ENCODE measurements at regions not wholly inside any gene's neighbourhood (a gene's known extent, or its start where the extent isn't known, plus 50 kb on each side); places are given as distances from the start of the nearest gene placed in this dataset.

DNA sequence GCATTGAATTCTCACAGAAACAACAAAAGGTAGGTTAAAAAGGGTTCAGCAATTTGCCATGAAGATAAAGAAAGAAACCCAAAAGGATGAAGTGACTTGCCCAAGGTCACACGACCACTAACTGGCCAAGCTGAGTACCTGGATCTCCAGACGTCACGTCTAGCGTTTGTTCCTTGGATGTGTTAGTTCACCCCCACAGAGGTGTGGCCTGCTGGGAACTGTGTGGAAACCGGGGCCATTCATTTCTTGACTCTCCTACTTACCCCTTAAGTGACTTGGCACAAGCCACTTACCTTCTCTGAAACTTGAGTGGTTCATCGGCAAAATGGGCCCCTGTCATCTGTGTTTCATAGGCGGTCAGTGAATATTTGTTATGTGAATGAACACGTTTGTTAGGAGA is 244.3 kb upstream of the SLCO3A1 start:
- Histone ChIP-seq H3K4me1 (ENCODE audit: control insufficient read depth in 1 of 2, insufficient read depth in 2 of 2, low read length in 2 of 2) (no peaks in the 10 kb centered on the region), H3K4me2 (ENCODE audit: low read length) (no peak overlapping the region), H3K27me3 (ENCODE audit: insufficient read depth, low read length) (0 out of 2 replicates have a peak, but pooled peaks cover 17% of the 10 kb centered on the region), H3K9me2 (ENCODE audit: insufficient read depth) (no peaks in the 10 kb centered on the region), H3K36me3 (ENCODE audit: control insufficient read depth in 1 of 2, insufficient read depth in 2 of 2, low read length in 2 of 2) (no peaks in the 10 kb centered on the region), H3K9ac (ENCODE audit: low read length) (no peak overlapping the region), H2AFZ (ENCODE audit: low read depth, low read length, poor library complexity, severe bottlenecking) (no peak overlapping the region), H3K9me3 (ENCODE audit: control insufficient read depth in 1 of 2, insufficient read depth in 1 of 2, low read depth in 1 of 2, low read length in 2 of 2) (no peaks in the 10 kb centered on the region), H3K79me2 (ENCODE audit: insufficient read depth, low read length) (no peaks in the 10 kb centered on the region), H3K27ac (ENCODE audit: low read depth, low read length) (no peak overlapping the region), H3K4me3 (replicated peaks in 1 of 2; ENCODE audit: low read depth in 1 of 2, low read length in 2 of 2) (no peak overlapping the region), H4K20me1 (ENCODE audit: insufficient read depth) (no peaks in the 10 kb centered on the region)
- no peak for TF ChIP-seq SP1 (IDR thresholded peaks at IDR 0.05; ENCODE audit: low read depth)
- no peak for TF ChIP-seq YY1 (IDR thresholded peaks at IDR 0.05; ENCODE audit: extremely low read depth, insufficient replicate concordance, low read depth, low read length)
- no peak for TF ChIP-seq EGR1 (IDR thresholded peaks at IDR 0.05; ENCODE audit: low read depth)
- no peak for TF ChIP-seq SRF (IDR thresholded peaks at IDR 0.05; ENCODE audit: low read depth)
- no peak for TF ChIP-seq RAD21 (IDR thresholded peaks at IDR 0.05; ENCODE audit: low read depth)
- TF ChIP-seq ZNF274 (IDR thresholded peaks at IDR 0.05; ENCODE audit: low read depth, low read length) = no peak
- no peak for TF ChIP-seq EZH2phosphoT487 (IDR thresholded peaks at IDR 0.05; ENCODE audit: borderline replicate concordance)
- TF ChIP-seq POLR2AphosphoS5 (IDR thresholded peaks at IDR 0.05; ENCODE audit: low read depth, low read length) = no peak
- TF ChIP-seq, protein P1, sequence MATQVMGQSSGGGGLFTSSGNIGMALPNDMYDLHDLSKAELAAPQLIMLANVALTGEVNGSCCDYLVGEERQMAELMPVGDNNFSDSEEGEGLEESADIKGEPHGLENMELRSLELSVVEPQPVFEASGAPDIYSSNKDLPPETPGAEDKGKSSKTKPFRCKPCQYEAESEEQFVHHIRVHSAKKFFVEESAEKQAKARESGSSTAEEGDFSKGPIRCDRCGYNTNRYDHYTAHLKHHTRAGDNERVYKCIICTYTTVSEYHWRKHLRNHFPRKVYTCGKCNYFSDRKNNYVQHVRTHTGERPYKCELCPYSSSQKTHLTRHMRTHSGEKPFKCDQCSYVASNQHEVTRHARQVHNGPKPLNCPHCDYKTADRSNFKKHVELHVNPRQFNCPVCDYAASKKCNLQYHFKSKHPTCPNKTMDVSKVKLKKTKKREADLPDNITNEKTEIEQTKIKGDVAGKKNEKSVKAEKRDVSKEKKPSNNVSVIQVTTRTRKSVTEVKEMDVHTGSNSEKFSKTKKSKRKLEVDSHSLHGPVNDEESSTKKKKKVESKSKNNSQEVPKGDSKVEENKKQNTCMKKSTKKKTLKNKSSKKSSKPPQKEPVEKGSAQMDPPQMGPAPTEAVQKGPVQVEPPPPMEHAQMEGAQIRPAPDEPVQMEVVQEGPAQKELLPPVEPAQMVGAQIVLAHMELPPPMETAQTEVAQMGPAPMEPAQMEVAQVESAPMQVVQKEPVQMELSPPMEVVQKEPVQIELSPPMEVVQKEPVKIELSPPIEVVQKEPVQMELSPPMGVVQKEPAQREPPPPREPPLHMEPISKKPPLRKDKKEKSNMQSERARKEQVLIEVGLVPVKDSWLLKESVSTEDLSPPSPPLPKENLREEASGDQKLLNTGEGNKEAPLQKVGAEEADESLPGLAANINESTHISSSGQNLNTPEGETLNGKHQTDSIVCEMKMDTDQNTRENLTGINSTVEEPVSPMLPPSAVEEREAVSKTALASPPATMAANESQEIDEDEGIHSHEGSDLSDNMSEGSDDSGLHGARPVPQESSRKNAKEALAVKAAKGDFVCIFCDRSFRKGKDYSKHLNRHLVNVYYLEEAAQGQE (IDR thresholded peaks at IDR 0.05; ENCODE audit: low read depth) = no peak
- no peak for TF ChIP-seq FOSL1 (IDR thresholded peaks at IDR 0.05; ENCODE audit: low read depth)
- TF ChIP-seq, protein P2, sequence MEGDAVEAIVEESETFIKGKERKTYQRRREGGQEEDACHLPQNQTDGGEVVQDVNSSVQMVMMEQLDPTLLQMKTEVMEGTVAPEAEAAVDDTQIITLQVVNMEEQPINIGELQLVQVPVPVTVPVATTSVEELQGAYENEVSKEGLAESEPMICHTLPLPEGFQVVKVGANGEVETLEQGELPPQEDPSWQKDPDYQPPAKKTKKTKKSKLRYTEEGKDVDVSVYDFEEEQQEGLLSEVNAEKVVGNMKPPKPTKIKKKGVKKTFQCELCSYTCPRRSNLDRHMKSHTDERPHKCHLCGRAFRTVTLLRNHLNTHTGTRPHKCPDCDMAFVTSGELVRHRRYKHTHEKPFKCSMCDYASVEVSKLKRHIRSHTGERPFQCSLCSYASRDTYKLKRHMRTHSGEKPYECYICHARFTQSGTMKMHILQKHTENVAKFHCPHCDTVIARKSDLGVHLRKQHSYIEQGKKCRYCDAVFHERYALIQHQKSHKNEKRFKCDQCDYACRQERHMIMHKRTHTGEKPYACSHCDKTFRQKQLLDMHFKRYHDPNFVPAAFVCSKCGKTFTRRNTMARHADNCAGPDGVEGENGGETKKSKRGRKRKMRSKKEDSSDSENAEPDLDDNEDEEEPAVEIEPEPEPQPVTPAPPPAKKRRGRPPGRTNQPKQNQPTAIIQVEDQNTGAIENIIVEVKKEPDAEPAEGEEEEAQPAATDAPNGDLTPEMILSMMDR (IDR thresholded peaks at IDR 0.05 in 2 of 3, conservative IDR thresholded peaks at IDR 0.05 in 1 of 3; ENCODE audit: borderline replicate concordance in 1 of 3, insufficient read depth in 1 of 3, low read depth in 2 of 3, low read length in 2 of 3) = no peak
- TF ChIP-seq CBX3 (IDR thresholded peaks at IDR 0.05; ENCODE audit: low read depth) = no peak
- TF ChIP-seq CEBPB (IDR thresholded peaks at IDR 0.05; ENCODE audit: low read depth) = no peak
- TF ChIP-seq, protein P3, sequence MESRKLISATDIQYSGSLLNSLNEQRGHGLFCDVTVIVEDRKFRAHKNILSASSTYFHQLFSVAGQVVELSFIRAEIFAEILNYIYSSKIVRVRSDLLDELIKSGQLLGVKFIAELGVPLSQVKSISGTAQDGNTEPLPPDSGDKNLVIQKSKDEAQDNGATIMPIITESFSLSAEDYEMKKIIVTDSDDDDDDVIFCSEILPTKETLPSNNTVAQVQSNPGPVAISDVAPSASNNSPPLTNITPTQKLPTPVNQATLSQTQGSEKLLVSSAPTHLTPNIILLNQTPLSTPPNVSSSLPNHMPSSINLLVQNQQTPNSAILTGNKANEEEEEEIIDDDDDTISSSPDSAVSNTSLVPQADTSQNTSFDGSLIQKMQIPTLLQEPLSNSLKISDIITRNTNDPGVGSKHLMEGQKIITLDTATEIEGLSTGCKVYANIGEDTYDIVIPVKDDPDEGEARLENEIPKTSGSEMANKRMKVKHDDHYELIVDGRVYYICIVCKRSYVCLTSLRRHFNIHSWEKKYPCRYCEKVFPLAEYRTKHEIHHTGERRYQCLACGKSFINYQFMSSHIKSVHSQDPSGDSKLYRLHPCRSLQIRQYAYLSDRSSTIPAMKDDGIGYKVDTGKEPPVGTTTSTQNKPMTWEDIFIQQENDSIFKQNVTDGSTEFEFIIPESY (IDR thresholded peaks at IDR 0.05; ENCODE audit: extremely low read depth, insufficient replicate concordance, low read length) = no peak
- no peak for TF ChIP-seq EZH2 (IDR thresholded peaks at IDR 0.05)
- ATAC-seq (no peak), DNase-seq (ENCODE audit: low read depth, low spot score) (no peak)
- no TSS peak for BruUV-seq (replicated peaks)
- ChIA-PET RAD21 (ENCODE audit: low non-redundant PET in 1 of 2, low total read pairs in 2 of 2, uncharacterized antibody in 2 of 2, unreplicated experiment in 2 of 2) (no interaction called here), CTCF (no interaction called here), POLR2A (no interaction called here)
- intact Hi-C loops (cut with micrococcal nuclease) = no loop called here

All from HCT116 (cell line).